Left ventricle myocardium inferior (tissue), 1 donor: ENCODE measurements at regions not wholly inside any gene's neighbourhood (a gene's known extent, or its start where the extent isn't known, plus 50 kb on each side); places are given as distances from the start of the nearest gene placed in this dataset.

Source experiments
- DNase-seq: peaks from one replicate; pipeline ENCODE4 v3.0.0-alpha.2; 2020
- H3K27ac ChIP-seq: fragments of 200-600 bp; replicated peaks from 2 replicates; pipeline ENCODE4 v1.8.0; 2021
- H3K27me3 ChIP-seq: fragments of 200-600 bp; 2 replicates; pipeline ENCODE4 v1.8.0; 2021; ENCODE audit warnings: low read depth
- H3K36me3 ChIP-seq: fragments of 200-600 bp; 2 replicates; pipeline ENCODE4 v1.8.0; 2021
- H3K4me1 ChIP-seq: fragments of 200-600 bp; 2 replicates; pipeline ENCODE4 v1.8.0; 2021
- H3K4me3 ChIP-seq: fragments of 200-600 bp; 2 replicates; pipeline ENCODE4 v1.8.0; 2021; ENCODE audit warnings: mild to moderate bottlenecking, moderate library complexity
- H3K9me3 ChIP-seq: fragments of 200-600 bp; replicated peaks from 2 replicates; pipeline ENCODE4 v1.8.0; 2021
- intact Hi-C: fragments of 100-400 bp; cut with micrococcal nuclease; formaldehyde crosslinking; loops from one replicate; pipeline ENCODE4 v1.11.0; 2022
- TF ChIP-seq, protein P1 (sequence below): fragments of 200-600 bp; IDR thresholded peaks from 2 replicates; pipeline ENCODE4 v1.8.0; 2021; ENCODE audit warnings: antibody characterized with exemption, mild to moderate bottlenecking, borderline replicate concordance
- donor health status: DM: no; HTN: yes; CAD: no; lungs with severe emphysema.

GRCh38 chr12:25723336-25723735 lies 170.3 kb upstream of the LMNTD1 start:
- Histone ChIP-seq H3K9me3 (peaks cover 1% of the 10 kb centered on the region), H3K27ac (peak overlapping the region; percentile 12), H3K4me3 (no peak overlapping the region), H3K27me3 (no peaks in the 10 kb centered on the region), H3K36me3 (no peaks in the 10 kb centered on the region), H3K4me1 (no peaks in the 10 kb centered on the region)
- intact Hi-C loops: no loop called here
- no peak for DNase-seq
- TF ChIP-seq, protein P1, sequence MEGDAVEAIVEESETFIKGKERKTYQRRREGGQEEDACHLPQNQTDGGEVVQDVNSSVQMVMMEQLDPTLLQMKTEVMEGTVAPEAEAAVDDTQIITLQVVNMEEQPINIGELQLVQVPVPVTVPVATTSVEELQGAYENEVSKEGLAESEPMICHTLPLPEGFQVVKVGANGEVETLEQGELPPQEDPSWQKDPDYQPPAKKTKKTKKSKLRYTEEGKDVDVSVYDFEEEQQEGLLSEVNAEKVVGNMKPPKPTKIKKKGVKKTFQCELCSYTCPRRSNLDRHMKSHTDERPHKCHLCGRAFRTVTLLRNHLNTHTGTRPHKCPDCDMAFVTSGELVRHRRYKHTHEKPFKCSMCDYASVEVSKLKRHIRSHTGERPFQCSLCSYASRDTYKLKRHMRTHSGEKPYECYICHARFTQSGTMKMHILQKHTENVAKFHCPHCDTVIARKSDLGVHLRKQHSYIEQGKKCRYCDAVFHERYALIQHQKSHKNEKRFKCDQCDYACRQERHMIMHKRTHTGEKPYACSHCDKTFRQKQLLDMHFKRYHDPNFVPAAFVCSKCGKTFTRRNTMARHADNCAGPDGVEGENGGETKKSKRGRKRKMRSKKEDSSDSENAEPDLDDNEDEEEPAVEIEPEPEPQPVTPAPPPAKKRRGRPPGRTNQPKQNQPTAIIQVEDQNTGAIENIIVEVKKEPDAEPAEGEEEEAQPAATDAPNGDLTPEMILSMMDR: no peak

- H3K27me3 ChIP-seq: no peaks in the 10 kb centered on the region
- no peaks in the 10 kb centered on the region for H3K4me1 ChIP-seq
- intact Hi-C loops: no loop called here
- no peak for DNase-seq
- H3K9me3 ChIP-seq: peaks cover 3% of the 10 kb centered on the region
- H3K4me3 ChIP-seq: no peak overlapping the region
- H3K36me3 ChIP-seq: no peaks in the 10 kb centered on the region
- TF ChIP-seq, protein P1: no peak
- H3K27ac ChIP-seq: peak overlapping the region; percentile 12
Measured at GRCh38 chr12:25723921-25724491, 170.9 kb upstream of the LMNTD1 start.

DNA sequence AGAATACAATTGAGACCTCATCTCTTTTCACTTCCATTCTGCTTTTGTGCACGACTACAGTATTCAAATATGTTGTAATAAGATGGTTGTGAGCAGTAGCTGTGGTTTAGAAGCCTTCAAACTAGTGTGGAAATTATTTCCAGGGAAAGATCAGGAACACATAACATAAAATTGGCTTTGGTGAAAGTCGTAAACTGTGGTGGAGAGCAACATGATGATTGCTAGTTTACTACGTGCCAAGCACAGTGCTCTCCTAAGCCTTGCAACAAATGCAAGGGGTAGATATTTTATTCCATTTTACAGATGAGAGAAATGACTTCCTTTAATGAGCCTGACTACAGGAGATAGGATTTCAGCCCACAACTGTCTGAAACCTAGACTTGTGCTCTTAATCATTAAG lies 172.4 kb upstream of the LMNTD1 start:
- peaks cover 3% of the 10 kb centered on the region for H3K9me3 ChIP-seq
- H3K4me3 ChIP-seq: no peak overlapping the region
- DNase-seq: no peak
- H3K36me3 ChIP-seq: no peaks in the 10 kb centered on the region
- H3K27ac ChIP-seq: peak overlapping the region; percentile 38
- no peaks in the 10 kb centered on the region for H3K4me1 ChIP-seq
- H3K27me3 ChIP-seq: no peaks in the 10 kb centered on the region
- intact Hi-C loops: no loop called here
- TF ChIP-seq, protein P1: no peak

GRCh38 chr12:25725931-25726330 lies 172.8 kb upstream of the LMNTD1 start:
- H3K4me1 ChIP-seq: no peaks in the 10 kb centered on the region
- no peak for DNase-seq
- TF ChIP-seq, protein P1: no peak
- H3K4me3 ChIP-seq: no peak overlapping the region
- no peaks in the 10 kb centered on the region for H3K36me3 ChIP-seq
- H3K9me3 ChIP-seq: peaks cover 3% of the 10 kb centered on the region
- intact Hi-C loops: no loop called here
- H3K27ac ChIP-seq: peak overlapping the region; percentile 38
- H3K27me3 ChIP-seq: no peaks in the 10 kb centered on the region

GRCh38 chr12:25728056-25728595 lies 175.0 kb upstream of the LMNTD1 start:
- Histone ChIP-seq H3K36me3 (no peaks in the 10 kb centered on the region), H3K4me3 (no peak overlapping the region), H3K4me1 (no peaks in the 10 kb centered on the region), H3K9me3 (peaks cover 3% of the 10 kb centered on the region), H3K27me3 (no peaks in the 10 kb centered on the region), H3K27ac (no peak overlapping the region)
- no peak for DNase-seq
- TF ChIP-seq, protein P1: no peak
- intact Hi-C loops: no loop called here
